GM23338 (cell line): ENCODE measurements at regions not wholly inside any gene's neighbourhood (a gene's known extent, or its start where the extent isn't known, plus 50 kb on each side); places are given as distances from the start of the nearest gene placed in this dataset.

ENCODE experiments used
- ATAC-seq: fragments of 200-7000 bp; cut with Tn5 transposase; 3 replicates; pipeline ENCODE4 v1.9.1; 2020
- DNase-seq: peaks from one replicate; pipeline ENCODE4 v3.0.0-alpha.2; 2015; ENCODE audit warnings: low spot score
- H2AFZ ChIP-seq: fragments of 200-600 bp; sonication (generic); 2 replicates; pipeline ENCODE4 v1.8.0; 2016; ENCODE audit warnings: antibody characterized with exemption, mild to moderate bottlenecking, moderate library complexity
- H3F3A ChIP-seq: fragments of 200-600 bp; sonication (generic); replicated peaks from 2 replicates; pipeline ENCODE4 v1.8.0; 2017; ENCODE audit warnings: antibody characterized with exemption, mixed run types, low read depth
- H3K27ac ChIP-seq: fragments of 200-600 bp; sonication (generic); 2 replicates; pipeline ENCODE4 v1.6.1; 2016; ENCODE audit warnings: low read depth
- H3K27me3 ChIP-seq: fragments of 200-600 bp; sonication (generic); 2 replicates; pipeline ENCODE4 v1.8.0; 2016; ENCODE audit warnings: mild to moderate bottlenecking, mixed run types, moderate library complexity; ENCODE audit not compliant: insufficient read depth
- H3K36me3 ChIP-seq: fragments of 200-600 bp; sonication (generic); 2 replicates; pipeline ENCODE4 v1.8.0; 2016; ENCODE audit warnings: mild to moderate bottlenecking; ENCODE audit not compliant: insufficient read depth
- H3K4me1 ChIP-seq: fragments of 200-600 bp; sonication (generic); 2 replicates; pipeline ENCODE4 v1.8.0; 2016; ENCODE audit warnings: mild to moderate bottlenecking, moderate library complexity; ENCODE audit not compliant: insufficient read depth
- H3K4me2 ChIP-seq: fragments of 200-600 bp; sonication (generic); 2 replicates; pipeline ENCODE4 v1.7.1; 2017; ENCODE audit warnings: mixed run types
- H3K4me3 ChIP-seq: fragments of 200-600 bp; sonication (generic); 2 replicates; pipeline ENCODE4 v1.6.1; 2016; ENCODE audit warnings: mixed run types
- H3K79me2 ChIP-seq: fragments of 200-600 bp; sonication (generic); replicated peaks from 2 replicates; pipeline ENCODE4 v1.8.0; 2017; ENCODE audit warnings: mild to moderate bottlenecking; ENCODE audit not compliant: insufficient read depth
- H3K9me2 ChIP-seq: fragments of 200-600 bp; sonication (generic); 2 replicates; pipeline ENCODE4 v1.8.0; 2017; ENCODE audit not compliant: insufficient read depth
- H4K20me1 ChIP-seq: fragments of 200-600 bp; sonication (generic); replicated peaks from 2 replicates; pipeline ENCODE4 v1.8.0; 2017; ENCODE audit warnings: mild to moderate bottlenecking; ENCODE audit not compliant: insufficient read depth
- H3K27ac Mint-ChIP-seq: 2 replicates; pipeline ENCODE4 v1.8.0; 2020; ENCODE audit warnings: inconsistent platforms, mild to moderate bottlenecking, moderate library complexity, mixed read lengths
- H3K27me3 Mint-ChIP-seq: 3 replicates; pipeline ENCODE4 v1.8.0; 2022; ENCODE audit warnings: low read depth, mild to moderate bottlenecking, moderate library complexity, mixed read lengths, inconsistent platforms; ENCODE audit not compliant: insufficient read depth, poor library complexity
- H3K36me3 Mint-ChIP-seq: 3 replicates; pipeline ENCODE4 v1.8.0; 2021; ENCODE audit warnings: low read depth, mild to moderate bottlenecking, inconsistent platforms, moderate library complexity, mixed read lengths
- H3K4me1 Mint-ChIP-seq: 3 replicates; pipeline ENCODE4 v1.8.0; 2020; ENCODE audit warnings: mild to moderate bottlenecking, inconsistent platforms, mixed read lengths
- H3K4me3 Mint-ChIP-seq: 3 replicates; pipeline ENCODE4 v1.8.0; 2021; ENCODE audit warnings: moderate library complexity, mild to moderate bottlenecking, inconsistent platforms, mixed read lengths
- H3K9me3 Mint-ChIP-seq: 3 replicates; pipeline ENCODE4 v1.8.0; 2020; ENCODE audit warnings: moderate library complexity, mild to moderate bottlenecking, inconsistent platforms, mixed read lengths
- CREB1 ChIP-seq: fragments of 250-450 bp; sonication (Bioruptor Pico); IDR thresholded peaks from 2 replicates; pipeline ENCODE4 v1.5.0; 2020; ENCODE audit warnings: low read depth, mild to moderate bottlenecking, moderate library complexity
- EZH2 ChIP-seq: fragments of 200-600 bp; sonication (generic); IDR thresholded peaks from one replicate; pipeline ENCODE4 v1.8.0; 2017; ENCODE audit warnings: antibody characterized with exemption, mild to moderate bottlenecking, low read depth; ENCODE audit not compliant: unreplicated experiment
- EZH2phosphoT487 ChIP-seq: fragments of 200-600 bp; sonication (generic); IDR thresholded peaks from one replicate; pipeline ENCODE4 v1.8.1; 2018; ENCODE audit warnings: antibody characterized with exemption; ENCODE audit not compliant: unreplicated experiment
- JUNB ChIP-seq: IDR thresholded peaks from one replicate; pipeline ENCODE4 v1.6.1; 2016; ENCODE audit warnings: antibody characterized with exemption; ENCODE audit not compliant: unreplicated experiment
- NANOG ChIP-seq: IDR thresholded peaks from 2 replicates; pipeline ENCODE4 v1.6.1; 2016; ENCODE audit warnings: antibody characterized with exemption, borderline replicate concordance
- POLR2AphosphoS5 ChIP-seq: IDR thresholded peaks from 2 replicates; pipeline ENCODE4 v1.6.1; 2016; ENCODE audit warnings: antibody characterized with exemption, low read depth
- STAT1 ChIP-seq: IDR thresholded peaks from one replicate; pipeline ENCODE4 v1.6.1; 2016; ENCODE audit warnings: antibody characterized with exemption; ENCODE audit not compliant: unreplicated experiment
- ZNF114 ChIP-seq: fragments of 250-450 bp; sonication (Bioruptor Pico); IDR thresholded peaks from 2 replicates; pipeline ENCODE4 v1.5.0; 2020; ENCODE audit warnings: mild to moderate bottlenecking, moderate library complexity
- ZNF331 ChIP-seq: fragments of 250-450 bp; sonication (Bioruptor Pico); IDR thresholded peaks from 2 replicates; pipeline ENCODE4 v1.5.0; 2020; ENCODE audit warnings: low read depth, mild to moderate bottlenecking, moderate library complexity
- ZNF462 ChIP-seq: fragments of 250-450 bp; sonication (Bioruptor Pico); IDR thresholded peaks from 2 replicates; pipeline ENCODE4 v1.5.0; 2020; ENCODE audit warnings: mild to moderate bottlenecking, moderate library complexity
- TF ChIP-seq, protein P1 (sequence below): IDR thresholded peaks from 2 replicates; pipeline ENCODE4 v1.6.1; 2016; ENCODE audit warnings: antibody characterized with exemption
- TF ChIP-seq, protein P2 (sequence below): IDR thresholded peaks from one replicate; pipeline ENCODE4 v1.6.1; 2018; ENCODE audit warnings: antibody characterized with exemption; ENCODE audit not compliant: unreplicated experiment
- TF ChIP-seq, protein P3 (sequence below), 2 experiments: fragments of 200-600 bp in 1 of 2; sonication (generic) in 1 of 2; conservative IDR thresholded peaks; 2 replicates each; pipeline versions ENCODE4 v1.5.1 to v1.6.1; 2016 to 2017; ENCODE audit warnings: antibody characterized with exemption in 2 of 2, low read depth in 2 of 2, mild to moderate bottlenecking in 2 of 2, moderate library complexity in 1 of 2

DNA sequence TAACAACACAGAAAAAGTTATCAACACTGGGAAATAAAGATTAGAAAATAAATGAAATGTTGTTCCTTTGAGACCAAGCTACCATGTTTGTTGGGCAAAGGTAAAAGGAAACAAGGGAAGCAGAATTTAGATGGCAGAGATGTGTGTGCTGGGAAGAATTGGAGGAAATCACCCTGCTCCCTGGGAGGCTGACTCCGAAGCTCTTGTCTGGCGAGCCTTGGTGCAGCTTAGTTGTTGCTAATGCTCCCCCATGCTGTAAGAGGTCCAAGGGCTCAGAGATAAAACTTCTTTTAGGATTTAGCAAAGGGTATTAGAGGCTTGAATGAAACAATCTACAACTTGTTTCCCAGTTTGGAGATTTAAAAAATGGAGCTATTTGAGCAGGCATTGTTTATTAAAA lies 123.8 kb upstream of the DDIT4L start:
- Mint-ChIP-seq H3K4me3 (no peak overlapping the region), H3K4me1 (peaks cover 16% of the 10 kb centered on the region; the same call in 2 of the 3 replicates), H3K27ac (no peak overlapping the region), H3K27me3 (no peaks in the 10 kb centered on the region), H3K9me3 (no peaks in the 10 kb centered on the region), H3K36me3 (no peaks in the 10 kb centered on the region)
- Histone ChIP-seq H3K4me2 (no peak overlapping the region), H3K36me3 (no peaks in the 10 kb centered on the region), H4K20me1 (no peaks in the 10 kb centered on the region), H3K27ac (no peak overlapping the region), H3K27me3 (no peaks in the 10 kb centered on the region), H3F3A (no peaks in the 10 kb centered on the region), H2AFZ (peak overlapping the region; percentile 85; the same call in 1 of the 2 replicates), H3K79me2 (no peaks in the 10 kb centered on the region), H3K9me2 (peaks cover 13% of the 10 kb centered on the region), H3K4me3 (no peak overlapping the region), H3K4me1 (peaks cover 13% of the 10 kb centered on the region)
- peak; percentile 13 for DNase-seq
- TF ChIP-seq ZNF331 (CRISPR knock-in tag) = no peak
- no peak for TF ChIP-seq NANOG
- TF ChIP-seq, protein P1, sequence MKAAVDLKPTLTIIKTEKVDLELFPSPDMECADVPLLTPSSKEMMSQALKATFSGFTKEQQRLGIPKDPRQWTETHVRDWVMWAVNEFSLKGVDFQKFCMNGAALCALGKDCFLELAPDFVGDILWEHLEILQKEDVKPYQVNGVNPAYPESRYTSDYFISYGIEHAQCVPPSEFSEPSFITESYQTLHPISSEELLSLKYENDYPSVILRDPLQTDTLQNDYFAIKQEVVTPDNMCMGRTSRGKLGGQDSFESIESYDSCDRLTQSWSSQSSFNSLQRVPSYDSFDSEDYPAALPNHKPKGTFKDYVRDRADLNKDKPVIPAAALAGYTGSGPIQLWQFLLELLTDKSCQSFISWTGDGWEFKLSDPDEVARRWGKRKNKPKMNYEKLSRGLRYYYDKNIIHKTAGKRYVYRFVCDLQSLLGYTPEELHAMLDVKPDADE = no peak
- TF ChIP-seq EZH2phosphoT487 = no peak
- no peak for TF ChIP-seq ZNF114 (CRISPR knock-in tag)
- no peak for TF ChIP-seq POLR2AphosphoS5
- TF ChIP-seq ZNF462 (CRISPR knock-in tag) = no peak
- TF ChIP-seq JUNB = no peak
- no peak for TF ChIP-seq EZH2
- no peak for TF ChIP-seq CREB1
- TF ChIP-seq, protein P2, sequence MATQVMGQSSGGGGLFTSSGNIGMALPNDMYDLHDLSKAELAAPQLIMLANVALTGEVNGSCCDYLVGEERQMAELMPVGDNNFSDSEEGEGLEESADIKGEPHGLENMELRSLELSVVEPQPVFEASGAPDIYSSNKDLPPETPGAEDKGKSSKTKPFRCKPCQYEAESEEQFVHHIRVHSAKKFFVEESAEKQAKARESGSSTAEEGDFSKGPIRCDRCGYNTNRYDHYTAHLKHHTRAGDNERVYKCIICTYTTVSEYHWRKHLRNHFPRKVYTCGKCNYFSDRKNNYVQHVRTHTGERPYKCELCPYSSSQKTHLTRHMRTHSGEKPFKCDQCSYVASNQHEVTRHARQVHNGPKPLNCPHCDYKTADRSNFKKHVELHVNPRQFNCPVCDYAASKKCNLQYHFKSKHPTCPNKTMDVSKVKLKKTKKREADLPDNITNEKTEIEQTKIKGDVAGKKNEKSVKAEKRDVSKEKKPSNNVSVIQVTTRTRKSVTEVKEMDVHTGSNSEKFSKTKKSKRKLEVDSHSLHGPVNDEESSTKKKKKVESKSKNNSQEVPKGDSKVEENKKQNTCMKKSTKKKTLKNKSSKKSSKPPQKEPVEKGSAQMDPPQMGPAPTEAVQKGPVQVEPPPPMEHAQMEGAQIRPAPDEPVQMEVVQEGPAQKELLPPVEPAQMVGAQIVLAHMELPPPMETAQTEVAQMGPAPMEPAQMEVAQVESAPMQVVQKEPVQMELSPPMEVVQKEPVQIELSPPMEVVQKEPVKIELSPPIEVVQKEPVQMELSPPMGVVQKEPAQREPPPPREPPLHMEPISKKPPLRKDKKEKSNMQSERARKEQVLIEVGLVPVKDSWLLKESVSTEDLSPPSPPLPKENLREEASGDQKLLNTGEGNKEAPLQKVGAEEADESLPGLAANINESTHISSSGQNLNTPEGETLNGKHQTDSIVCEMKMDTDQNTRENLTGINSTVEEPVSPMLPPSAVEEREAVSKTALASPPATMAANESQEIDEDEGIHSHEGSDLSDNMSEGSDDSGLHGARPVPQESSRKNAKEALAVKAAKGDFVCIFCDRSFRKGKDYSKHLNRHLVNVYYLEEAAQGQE = no peak
- no peak for TF ChIP-seq STAT1
- TF ChIP-seq, protein P3, sequence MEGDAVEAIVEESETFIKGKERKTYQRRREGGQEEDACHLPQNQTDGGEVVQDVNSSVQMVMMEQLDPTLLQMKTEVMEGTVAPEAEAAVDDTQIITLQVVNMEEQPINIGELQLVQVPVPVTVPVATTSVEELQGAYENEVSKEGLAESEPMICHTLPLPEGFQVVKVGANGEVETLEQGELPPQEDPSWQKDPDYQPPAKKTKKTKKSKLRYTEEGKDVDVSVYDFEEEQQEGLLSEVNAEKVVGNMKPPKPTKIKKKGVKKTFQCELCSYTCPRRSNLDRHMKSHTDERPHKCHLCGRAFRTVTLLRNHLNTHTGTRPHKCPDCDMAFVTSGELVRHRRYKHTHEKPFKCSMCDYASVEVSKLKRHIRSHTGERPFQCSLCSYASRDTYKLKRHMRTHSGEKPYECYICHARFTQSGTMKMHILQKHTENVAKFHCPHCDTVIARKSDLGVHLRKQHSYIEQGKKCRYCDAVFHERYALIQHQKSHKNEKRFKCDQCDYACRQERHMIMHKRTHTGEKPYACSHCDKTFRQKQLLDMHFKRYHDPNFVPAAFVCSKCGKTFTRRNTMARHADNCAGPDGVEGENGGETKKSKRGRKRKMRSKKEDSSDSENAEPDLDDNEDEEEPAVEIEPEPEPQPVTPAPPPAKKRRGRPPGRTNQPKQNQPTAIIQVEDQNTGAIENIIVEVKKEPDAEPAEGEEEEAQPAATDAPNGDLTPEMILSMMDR (conservative IDR thresholded peaks at IDR 0.05; ENCODE audit: low read depth in 2 of 2) = no peak
- peak; percentile 68 for ATAC-seq
